22Rv1 (cell line): ENCODE measurements at regions not wholly inside any gene's neighbourhood (a gene's known extent, or its start where the extent isn't known, plus 50 kb on each side); places are given as distances from the start of the nearest gene placed in this dataset.
"Not testable (repeated sequence)": the region's sequence is repeated elsewhere in the genome, so short reads cannot be mapped to it uniquely, and the experiment has no call there.

Experiments
- ZFX ChIP-seq: fragments of 450-650 bp; IDR thresholded peaks from 2 replicates; pipeline ENCODE4 v1.6.1; 2017; ENCODE audit warnings: antibody characterized with exemption, borderline replicate concordance
- TF ChIP-seq, protein P1 (sequence below): fragments of 450-650 bp; IDR thresholded peaks from 2 replicates; pipeline ENCODE4 v1.5.1; 2017; ENCODE audit warnings: mild to moderate bottlenecking

DNA sequence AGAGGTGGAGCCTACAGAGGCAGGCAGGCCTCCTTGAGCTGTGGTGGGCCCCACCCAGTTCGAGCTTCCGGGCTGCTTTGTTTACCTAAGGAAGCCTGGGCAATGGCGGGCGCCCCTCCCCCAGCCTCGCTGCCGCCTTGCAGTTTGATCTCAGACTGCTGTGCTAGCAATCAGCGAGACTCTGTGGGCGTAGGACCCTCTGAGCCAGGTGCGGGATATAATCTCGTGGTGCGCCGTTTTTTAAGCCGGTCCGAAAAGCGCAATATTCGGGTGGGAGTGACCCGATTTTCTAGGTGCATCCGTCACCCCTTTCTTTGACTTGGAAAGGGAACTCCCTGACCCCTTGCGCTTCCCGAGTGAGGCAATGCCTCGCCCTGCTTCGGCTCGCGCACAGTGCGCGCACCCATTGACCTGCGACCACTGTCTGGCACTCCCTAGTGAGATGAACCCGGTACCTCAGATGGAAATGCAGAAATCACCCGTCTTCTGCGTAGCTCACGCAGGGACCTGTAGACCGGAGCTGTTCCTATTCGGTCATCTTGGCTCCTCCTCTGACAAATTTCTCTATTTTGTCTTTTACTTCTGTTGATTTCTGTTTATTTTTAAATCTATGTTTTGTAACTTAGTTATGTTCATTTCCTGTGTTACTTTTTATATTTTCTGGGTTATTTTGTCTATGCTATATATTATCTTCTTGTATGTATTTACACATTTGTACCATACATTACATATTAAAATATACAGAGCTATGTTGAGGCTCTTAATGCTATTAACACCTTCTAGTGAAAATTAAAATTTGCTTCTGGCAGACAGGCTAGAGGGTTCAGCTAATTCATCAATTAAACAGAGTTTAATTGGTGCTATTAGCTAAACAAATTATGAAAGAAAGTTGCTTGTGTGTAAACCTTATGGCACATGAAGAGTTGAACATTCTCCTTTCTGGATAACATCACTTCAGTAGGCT lies 97.3 kb upstream of the CNTNAP2 start:
- TF ChIP-seq, protein P1, sequence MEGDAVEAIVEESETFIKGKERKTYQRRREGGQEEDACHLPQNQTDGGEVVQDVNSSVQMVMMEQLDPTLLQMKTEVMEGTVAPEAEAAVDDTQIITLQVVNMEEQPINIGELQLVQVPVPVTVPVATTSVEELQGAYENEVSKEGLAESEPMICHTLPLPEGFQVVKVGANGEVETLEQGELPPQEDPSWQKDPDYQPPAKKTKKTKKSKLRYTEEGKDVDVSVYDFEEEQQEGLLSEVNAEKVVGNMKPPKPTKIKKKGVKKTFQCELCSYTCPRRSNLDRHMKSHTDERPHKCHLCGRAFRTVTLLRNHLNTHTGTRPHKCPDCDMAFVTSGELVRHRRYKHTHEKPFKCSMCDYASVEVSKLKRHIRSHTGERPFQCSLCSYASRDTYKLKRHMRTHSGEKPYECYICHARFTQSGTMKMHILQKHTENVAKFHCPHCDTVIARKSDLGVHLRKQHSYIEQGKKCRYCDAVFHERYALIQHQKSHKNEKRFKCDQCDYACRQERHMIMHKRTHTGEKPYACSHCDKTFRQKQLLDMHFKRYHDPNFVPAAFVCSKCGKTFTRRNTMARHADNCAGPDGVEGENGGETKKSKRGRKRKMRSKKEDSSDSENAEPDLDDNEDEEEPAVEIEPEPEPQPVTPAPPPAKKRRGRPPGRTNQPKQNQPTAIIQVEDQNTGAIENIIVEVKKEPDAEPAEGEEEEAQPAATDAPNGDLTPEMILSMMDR = not testable (repeated sequence)
- TF ChIP-seq ZFX = not testable (repeated sequence)
